GM19240 (cell line): ENCODE measurements at regions not wholly inside any gene's neighbourhood (a gene's known extent, or its start where the extent isn't known, plus 50 kb on each side); places are given as distances from the start of the nearest gene placed in this dataset.

Source experiments
- DNase-seq: peaks from one replicate; pipeline ENCODE4 v3.0.0; 2011; ENCODE audit warnings: low spot score; ENCODE audit not compliant: insufficient read length

DNA sequence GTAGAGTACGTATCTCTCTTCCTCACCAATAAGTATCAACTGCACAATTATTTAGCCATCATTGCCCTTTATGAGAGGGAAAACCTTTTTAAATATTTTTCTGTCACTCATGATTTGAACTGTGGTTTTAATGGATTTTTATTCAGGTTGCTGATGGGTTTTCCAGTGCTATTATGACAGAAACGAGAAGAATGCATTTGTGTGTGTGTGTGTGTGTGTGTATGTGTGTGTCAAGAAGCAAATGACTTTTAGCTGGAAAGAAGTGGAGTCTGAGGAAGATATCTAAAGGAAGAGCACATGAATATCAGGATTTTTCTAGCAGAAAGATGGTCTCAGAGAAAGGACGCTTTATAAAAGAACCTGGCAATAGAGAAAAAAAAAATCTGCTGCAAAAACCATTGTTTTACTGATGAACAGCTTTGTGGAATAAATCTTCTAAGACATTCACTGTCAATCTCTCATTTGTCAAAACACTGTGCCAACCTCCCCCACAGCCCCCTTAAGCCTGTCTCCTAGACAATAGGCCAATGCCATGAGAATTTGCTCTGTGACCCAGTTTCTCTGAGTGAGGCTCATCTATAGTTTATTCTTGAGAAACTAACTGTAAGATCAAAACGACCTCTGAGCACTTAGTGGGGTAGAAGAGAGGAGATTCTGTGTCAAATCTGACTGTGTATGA lies 417.7 kb downstream of the FLRT2 start:
- DNase-seq: no peak

DNA sequence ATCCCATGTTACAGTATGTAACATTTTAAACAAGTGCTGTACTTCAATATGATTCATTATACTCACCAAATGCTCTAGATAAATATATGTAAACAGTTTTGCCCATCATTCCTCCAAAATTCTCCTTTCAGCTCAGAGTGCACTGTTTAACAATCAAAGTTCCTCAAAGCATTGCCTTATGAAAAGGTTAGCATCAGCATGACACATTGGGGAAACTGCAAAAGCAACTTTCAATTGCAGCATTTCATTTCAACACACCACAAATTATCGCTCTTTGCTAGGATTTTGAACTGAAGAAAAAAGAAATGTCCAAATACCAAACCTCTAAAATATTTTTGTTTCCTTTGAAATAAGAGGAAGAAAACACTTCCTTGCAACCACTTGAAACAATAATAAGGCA lies 413.2 kb downstream of the FLRT2 start:
- DNase-seq: no peak

DNA sequence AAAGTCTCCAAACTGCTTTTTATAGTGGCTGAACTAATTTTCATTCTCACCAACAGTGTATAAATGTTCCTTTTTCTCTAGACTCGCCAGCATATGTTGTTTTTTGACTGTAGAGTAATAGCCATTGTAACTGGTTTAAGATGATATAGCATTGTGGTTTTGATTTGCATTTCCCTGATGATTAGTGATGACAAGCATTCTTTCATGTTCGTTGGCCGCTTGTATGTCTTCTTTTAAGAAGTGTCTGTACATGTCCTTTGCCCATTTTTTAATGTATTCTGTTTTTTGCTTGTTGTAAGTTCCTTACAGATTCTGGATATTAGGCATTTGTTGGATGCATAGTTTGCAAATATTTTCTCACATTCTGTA lies 404.9 kb downstream of the FLRT2 start:
- no peak for DNase-seq

DNA sequence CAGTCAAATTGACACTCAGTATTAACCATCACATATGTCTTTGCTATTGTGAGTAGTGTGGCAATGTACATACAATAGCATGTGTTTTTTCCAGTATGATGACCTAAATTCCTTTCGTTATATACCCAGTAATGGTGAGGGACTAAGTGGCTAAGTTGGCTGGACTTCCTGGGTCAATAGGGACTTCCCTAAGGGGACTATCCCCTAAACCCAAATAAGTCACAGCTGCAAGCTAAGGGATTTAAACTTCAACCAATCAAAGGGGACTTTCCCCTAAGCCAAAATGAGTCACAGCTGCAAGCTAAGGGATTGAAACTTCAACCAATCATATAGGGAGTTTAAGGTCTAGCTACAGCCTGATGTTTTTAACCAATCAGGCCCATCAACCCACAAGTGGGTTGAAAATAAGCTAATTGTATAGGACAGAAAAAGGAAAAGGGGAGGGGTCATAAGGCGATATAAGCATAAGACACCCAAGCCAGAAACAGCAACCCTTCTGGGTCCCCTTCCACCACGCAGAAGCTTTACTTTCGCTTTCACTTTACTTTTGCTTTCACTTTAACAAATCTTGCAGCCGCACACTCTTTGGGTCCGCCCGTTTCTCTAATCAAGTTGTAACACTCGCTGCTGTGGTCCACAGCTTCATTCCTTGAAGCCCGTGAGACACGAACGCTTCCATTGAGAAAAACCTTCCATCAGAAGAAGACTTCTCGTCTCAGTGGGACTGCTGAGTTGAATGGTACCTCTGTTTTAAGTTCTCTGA lies 404.4 kb downstream of the FLRT2 start:
- DNase-seq: peak; percentile 3

DNA sequence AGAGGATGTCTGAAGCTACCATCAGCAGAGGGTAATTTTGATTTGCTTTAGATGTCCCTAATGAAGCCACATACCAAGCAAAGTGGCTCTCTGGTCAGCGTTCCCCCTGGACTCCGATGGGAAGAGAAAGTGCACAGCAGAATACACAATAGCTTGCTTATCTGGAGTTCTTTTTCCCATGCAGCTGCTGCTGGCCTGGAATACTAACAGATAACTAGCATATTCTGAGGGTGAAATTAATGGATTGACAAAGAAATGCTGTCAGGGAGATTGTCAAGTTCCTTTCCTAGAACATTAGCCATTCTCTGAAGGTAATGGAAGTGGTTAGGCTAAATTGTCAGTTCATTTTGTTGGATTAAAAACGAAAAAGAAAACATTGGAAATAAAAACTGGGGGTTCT lies 391.3 kb downstream of the FLRT2 start:
- no peak for DNase-seq

DNA sequence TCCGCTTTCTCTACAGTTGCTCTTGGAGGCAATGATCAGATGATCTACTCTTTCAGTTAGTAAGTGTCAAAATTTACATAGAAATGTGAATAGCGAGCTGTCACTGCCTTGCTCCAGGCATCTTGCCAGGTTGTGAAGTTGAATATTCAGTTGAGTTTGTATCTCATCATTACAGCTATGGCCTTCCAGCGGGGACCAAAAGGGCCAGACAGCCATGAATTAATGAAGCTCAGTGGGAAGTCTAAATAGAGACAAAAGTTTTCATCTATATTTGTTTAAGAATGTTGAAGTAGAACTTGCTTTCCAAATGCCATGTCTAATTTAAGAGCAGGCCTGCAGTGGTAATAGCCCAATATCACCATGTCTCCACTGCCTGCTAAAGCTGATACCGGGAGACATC lies 387.8 kb downstream of the FLRT2 start:
- DNase-seq: no peak

DNA sequence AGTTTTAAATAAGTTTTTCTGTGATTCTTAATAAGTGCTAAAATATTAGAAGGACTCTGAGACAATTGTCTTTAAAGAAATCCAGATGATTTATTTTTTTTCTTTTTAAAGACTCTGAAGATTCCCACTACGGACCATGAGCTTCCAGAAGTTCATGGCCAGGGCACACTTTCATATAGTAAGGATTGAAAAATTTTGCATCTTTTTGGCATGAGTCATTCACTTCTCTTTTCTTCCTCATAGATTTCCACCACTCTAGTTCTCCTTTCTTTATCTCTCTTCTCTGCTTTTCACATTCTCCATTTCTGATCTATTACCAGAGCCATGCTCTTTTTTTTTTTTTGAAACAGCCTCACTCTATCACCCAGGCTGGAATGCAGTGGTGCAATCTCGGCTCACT lies 385.8 kb downstream of the FLRT2 start:
- no peak for DNase-seq

DNA sequence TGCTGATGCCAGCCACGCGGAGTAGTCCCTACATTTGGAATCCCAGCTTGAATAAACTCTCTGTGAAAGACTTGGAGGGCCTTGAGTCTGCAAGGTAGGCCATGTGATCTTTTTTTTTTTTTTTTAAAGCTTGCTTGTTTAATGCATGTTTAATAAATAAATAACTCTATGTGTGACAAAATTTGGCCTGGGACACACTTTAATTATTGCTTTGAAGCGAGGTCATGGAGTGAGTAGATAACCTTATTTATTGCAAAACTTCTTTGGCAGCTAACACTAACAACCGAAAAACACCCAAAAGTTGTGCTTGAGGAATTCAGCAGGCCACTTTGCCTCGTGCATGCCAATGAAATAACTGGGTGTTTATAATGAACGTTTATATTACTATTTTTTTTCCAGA lies 382.2 kb downstream of the FLRT2 start:
- DNase-seq: no peak

DNA sequence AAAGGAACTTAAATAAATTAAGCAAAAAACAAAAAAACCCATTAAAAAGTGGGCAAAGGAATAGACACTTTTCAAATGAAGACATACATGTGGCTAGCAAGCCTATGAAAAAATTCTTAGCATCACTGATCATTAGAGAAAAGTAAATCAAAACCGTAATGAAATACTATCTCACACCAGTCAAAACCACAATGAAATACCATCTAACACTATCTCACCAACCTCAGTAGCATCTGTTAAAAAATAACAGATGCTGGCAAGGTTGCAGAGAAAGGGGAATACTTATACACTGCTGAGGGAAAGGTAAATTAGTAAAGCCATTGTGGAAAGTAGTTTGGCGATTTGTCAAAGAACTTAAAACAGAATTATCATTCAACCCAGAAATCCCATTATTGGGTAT lies 381.1 kb downstream of the FLRT2 start:
- no peak for DNase-seq

DNA sequence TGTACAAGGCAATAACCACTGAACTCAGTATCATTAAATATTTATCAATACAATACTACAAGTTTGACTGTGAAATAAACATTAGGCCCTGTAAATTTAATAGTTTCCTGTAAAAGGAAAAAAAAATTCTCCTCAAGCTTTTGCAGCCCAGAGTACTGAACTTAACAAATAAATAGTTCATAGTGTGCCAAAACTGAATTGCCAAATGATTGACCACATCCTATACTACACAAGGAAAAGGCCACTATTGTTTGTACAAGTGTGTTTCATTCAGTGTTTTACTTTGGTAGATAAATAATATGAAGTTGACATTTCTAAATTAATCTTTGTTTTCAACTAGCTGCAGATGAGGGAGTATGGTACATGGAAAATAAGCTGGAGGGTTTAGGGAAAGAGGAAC lies 379.6 kb downstream of the FLRT2 start:
- DNase-seq: no peak

DNA sequence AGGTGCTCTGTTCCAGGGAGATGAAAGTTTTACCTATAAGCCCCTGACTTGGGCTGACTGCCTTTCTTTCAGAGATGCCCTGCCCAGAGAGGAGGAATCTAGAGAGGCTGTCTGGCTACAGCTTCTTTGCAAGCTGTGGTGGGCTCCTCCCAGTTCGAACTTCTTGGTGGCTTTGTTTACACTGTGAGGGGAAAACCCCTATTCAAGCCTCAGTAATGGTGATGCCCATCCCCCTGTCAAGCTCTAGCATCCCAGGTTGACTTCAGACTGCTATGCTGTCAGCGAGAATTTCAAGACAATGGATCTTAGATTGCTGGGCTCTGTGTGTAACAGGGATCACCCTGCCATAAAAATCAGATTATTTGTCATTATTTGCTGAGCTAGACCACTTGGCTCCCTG lies 377.6 kb downstream of the FLRT2 start:
- DNase-seq: no peak

DNA sequence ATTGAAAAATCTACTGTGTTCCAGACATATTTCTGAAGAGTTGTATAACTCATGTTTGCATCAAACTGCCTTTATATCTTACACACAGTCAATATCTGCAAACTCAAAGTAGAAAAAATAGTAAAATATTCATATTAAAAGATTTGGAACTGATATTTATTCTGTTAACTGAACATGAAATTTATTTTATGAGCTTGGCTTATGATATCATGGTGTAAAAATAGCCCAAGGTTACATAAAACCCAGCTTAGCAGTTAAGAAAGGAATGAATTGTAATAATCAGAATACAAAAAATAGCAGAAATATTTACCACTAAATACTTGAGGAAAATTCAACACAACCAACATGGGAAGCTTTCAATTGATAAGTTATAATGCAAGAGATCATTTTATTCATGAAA lies 367.9 kb downstream of the FLRT2 start:
- no peak for DNase-seq

DNA sequence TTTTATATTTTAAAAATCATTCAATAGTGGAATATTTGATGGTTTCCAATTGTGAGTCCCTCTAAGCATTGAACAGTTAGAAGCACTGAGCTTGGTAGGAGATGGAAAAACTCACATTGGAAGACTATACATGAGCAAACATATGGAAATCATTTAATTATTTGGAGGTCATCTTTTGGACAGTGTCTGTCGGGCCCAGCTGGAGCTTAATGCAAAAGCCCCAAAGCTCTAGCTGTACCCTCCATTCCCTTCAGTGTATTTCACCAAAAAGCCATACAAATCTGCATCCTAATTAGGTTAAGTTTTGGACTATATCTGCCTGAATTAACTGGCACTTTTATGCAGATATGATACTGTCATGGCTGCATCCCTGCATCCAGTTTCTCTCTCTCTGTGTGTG lies 365.7 kb downstream of the FLRT2 start:
- no peak for DNase-seq

DNA sequence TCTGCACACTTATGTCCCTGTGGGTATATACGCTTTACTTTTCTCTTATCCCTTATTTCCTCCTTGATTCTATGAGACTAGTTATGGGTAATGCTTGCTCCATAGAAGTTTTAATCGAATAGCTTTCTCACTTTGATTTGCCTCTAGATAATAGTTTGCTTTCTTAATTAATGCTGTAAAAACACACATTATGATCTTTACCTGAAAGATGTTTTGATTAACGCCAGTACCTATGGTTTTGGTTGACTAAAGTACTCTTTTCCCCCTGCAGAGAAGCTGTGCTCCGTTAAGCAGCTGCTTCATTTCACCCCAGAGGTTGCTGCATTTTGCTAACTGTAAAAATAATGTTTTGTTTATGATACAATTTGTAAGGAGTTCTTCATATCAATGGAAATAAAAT lies 362.3 kb downstream of the FLRT2 start:
- DNase-seq: no peak

DNA sequence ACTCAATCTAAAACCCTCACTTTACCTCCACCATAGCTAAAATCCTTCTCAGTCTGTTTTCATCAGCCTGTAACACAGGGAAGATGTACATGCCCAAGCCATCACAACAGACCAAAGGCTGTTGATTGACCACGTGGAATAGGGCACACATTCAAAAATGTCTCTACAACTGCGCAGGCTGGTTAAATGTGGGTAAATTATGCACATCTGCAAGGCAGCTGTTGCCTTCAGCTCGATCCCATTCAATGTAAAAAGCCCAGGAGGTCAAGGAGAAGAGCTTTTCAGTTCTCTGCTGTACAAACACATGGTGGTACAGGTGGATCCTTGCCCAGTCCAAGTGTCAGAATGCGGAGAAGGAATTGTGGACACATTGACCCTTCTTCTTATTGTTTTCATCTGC lies 354.0 kb downstream of the FLRT2 start:
- no peak for DNase-seq

DNA sequence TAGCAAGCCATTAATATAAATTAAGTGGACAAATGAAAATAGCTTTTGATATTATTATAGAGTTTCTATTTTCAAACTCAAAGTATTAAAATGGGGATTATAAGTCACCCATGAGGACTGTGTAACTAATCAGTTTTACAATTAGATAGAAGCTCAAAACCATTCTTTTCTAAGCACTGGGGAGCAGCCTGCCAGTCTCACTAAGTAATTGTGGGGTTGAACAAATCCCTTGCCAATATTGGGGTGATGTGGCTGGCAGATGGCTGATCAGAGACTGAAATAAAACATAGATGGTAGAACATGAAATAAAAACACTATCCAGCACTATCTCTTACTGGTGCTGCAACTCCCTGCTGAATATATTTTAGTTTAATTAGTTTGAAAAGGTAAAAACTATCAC lies 353.2 kb downstream of the FLRT2 start:
- no peak for DNase-seq

DNA sequence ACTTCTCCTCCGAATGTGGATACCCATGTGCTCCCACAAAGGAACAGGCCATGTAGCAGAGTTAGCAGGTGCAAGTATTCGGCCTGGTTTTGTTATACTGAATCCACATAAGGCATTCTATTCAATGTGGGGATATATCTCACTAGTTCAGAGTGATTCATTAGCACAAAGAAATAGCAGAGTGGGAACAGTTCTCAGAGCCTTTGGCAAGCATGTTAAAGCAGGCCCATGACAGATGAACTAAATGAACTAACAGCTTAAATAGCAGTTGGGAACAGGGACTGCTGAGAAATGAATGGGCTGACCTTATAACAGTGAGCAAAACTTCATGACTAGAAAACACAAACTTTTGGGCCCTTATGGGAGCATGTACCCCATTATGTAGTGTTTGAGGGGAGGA lies 352.0 kb downstream of the FLRT2 start:
- DNase-seq: no peak

DNA sequence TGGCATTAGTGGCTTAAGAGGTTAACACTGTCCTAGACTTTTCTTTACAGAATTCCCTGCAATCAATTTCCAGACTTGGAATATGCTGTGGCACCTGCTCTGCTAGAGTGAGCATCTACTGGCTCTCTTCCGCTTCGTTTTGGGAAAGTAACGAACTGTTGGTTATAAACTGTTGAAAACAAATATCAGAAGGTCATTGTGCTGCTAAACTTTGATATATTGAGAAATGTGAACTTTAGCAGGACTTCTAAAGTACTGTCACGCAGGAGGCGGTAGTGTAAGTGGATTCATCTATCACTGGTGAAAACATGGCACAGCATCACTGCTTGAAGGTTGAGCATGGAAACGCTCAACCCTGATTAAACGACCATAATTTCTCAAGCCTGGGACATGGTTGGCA lies 348.9 kb downstream of the FLRT2 start:
- no peak for DNase-seq

DNA sequence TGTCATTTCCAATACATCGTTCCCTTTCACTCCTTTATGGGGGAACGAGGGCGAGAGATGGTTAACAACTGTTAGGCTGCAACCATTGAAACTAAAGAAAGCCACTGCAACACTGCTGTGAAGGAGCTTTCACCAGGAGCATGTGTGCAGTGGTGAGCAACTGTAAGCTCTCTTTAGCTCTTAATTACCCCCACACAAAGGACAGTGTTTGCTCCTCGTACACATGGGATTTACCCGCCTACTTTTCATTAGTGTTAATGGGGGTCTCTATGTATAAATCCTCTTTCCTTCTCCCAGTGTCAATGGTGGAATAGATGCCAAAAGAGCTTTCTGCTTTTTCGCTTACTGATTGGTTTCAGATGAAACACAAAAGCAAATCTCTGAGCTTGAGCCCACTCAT lies 343.1 kb downstream of the FLRT2 start:
- DNase-seq: no peak

DNA sequence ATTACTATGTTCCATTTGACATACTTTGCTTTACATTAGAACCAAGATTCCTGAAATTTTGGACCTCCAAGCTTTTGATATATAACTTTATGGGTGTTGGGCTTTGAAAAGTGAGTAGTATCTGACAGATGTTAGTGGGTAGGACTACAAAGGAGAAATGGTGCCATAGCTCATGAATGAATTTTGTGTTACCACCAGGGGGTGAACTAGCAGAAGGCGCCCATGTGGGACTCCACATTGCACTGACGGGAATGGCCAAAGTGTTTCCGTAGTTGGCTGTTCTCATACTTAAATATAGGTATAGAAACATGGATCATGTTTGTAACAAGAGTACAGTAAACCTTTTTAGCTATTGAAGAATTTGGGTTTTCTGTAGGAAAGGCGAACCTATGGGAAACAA lies 337.5 kb downstream of the FLRT2 start:
- no peak for DNase-seq

DNA sequence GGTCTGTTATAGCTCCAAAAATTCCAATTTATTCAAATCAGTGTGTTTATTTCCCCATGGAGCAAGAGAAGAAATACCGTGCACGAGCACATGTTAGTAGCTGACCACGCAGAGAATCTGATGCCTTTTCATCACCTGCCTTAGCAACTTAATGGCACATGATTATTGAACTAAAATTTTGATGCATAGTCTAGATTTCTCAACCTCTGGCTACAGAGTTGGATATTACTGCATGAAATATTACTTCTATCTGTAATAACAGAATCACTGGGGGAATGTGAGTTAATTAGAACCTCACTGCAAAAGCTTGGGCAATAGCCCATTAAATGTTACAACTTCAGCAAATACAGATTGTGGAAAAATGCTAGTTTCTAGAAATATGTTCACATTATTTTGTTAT lies 335.8 kb downstream of the FLRT2 start:
- DNase-seq: no peak

DNA sequence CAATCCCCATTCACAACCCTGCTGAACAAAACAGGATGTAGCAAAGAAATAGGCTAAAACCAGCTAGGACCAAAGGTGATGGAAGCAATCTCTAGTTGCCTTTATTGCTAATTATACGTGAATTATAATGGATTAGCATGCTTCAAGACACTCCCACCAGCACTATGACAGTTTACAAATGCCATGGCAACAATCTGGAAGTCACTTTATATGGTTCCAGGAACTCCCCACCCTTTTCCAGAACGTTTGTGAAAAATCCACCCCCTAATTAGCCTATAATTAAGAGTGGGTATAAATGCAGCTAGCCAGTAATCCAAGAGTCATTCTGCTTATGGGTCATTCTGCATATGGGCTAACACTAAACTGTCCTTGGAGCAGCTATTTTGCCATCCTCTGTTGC lies 328.7 kb downstream of the FLRT2 start:
- DNase-seq: no peak

DNA sequence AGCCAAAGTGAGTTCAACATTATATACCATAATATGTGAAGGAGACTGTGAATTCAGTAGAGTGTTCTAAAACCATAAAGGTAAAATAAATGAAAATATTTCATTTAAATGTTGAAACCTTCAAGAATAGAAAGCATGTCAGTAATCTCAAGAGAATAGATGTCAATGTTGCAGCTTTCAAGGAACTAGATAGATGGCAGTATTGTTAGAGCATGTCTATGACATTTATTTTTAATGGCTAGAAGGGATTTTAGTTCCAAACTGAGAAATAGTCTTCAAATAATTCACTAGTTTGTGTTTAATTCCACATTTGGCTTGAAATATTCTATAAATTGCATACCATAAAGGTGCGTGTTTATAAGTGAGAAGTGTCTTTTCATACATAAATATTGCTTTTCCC lies 326.5 kb downstream of the FLRT2 start:
- no peak for DNase-seq
